ENCODE measurements at regions not wholly inside any gene's neighbourhood (a gene's known extent, or its start where the extent isn't known, plus 50 kb on each side); places are given as distances from the start of the nearest gene placed in this dataset.

DNA sequence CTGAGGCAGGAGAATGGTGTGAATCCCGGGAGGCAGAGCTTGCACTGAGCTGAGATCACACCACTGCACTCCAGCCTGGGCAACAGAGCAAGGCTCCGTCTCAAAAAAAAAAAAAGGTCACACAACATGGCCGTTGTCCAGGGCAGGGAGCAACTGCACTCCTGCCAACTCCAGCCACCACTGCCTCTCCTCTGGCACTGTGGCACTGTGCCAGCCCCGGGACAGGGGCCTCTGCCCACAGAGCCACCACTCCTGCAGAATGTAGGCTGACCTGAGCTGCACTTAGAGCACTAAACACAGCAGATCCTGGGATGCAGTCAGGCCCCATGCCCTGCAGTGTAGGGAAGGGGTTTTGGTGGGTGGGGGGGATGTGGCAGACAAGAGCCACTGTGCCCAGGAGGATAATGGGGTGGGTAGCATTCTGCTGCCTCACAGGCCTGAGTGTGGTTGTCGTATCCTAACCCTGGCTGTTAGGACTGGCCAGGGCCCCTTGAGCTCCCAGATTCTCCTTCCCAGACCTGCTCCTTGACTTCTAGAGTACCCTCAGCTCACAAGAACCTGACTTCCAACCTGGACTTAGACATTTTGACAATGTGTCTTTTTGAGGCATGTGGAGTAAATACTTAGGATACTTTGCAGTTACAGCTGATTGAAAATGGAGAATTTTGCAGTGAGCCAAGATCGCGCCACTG, 69.4 kb upstream of the SH3RF3 start:
- no TSS peak for BruUV-seq (replicated peaks)
- TF ChIP-seq SIX1 (CRISPR knock-in tag; IDR thresholded peaks at IDR 0.05; ENCODE audit: borderline replicate concordance): no peak
- Histone ChIP-seq H3K27ac (ENCODE audit: extremely low read length, insufficient read depth, low read length) (no peak overlapping the region), H3K36me3 (replicated peaks in 1 of 2; ENCODE audit: control insufficient read depth in 1 of 2, insufficient read depth in 2 of 2, low read length in 2 of 2) (no peaks in the 10 kb centered on the region), H2AFZ (ENCODE audit: low read length) (no peak overlapping the region), H3K79me2 (ENCODE audit: insufficient read depth, low read length) (no peaks in the 10 kb centered on the region), H3K9ac (ENCODE audit: insufficient read depth, low read depth, low read length) (no peak overlapping the region), H3K4me3 (replicated peaks in 1 of 3; ENCODE audit: insufficient read depth in 1 of 3, low read depth in 2 of 3, low read length in 3 of 3) (no peak overlapping the region), H3K4me2 (ENCODE audit: low read depth, low read length) (no peak overlapping the region), H3K9me3 (ENCODE audit: low read length) (no peaks in the 10 kb centered on the region), H3K4me1 (ENCODE audit: insufficient read depth, low read length) (peaks cover 27% of the 10 kb centered on the region), H4K20me1 (ENCODE audit: insufficient read depth, low read length) (no peaks in the 10 kb centered on the region), H3K27me3 (ENCODE audit: control insufficient read depth in 1 of 2, insufficient read depth in 2 of 2, low read length in 2 of 2) (no peaks in the 10 kb centered on the region; a peak in 1 of 5 replicates)
- FAIRE-seq: no peak
- ATAC-seq: no peak
- 37% methylated on average over 6 of the region's 7 CpGs for WGBS (ENCODE audit: low lambda C conversion rate)
- in situ Hi-C loops (cut with HindIII; ENCODE audit: extremely low pct_ligation_motif_present, low pct_unique_long_range_greater_than_20kb) (no loop called here), intact Hi-C loops (cut with micrococcal nuclease; ENCODE audit: unreplicated experiment) (no loop called here)
- ChIA-PET CTCF (ENCODE audit: low intra/inter-chr PET ratio, low total read pairs) (no interaction called here), POLR2A (no interaction called here)
- DNase-seq (ENCODE audit: low spot score): no peak

DNA sequence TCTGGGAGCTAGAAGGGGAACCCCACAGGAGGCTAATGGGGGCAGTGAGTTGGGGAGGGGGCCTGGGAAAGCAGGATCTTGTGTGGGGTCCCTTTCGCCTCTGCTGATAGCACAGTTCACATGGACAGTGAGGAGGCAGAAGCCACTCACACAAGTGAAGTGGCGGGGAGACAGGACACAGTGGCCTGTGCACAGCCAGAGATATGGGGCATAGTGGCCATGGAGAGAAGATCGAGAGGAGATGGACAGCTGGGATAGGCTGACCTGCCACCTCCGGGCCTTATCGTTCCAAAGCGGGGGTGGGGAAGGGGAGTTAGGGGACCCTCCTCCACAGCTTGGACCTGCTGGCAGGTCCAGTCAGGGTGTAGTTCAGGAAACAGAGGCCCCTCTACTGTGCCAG, 69.8 kb upstream of the EDAR start:
- Histone ChIP-seq H3K9me3 (ENCODE audit: low read length) (no peaks in the 10 kb centered on the region), H3K4me2 (ENCODE audit: low read depth, low read length) (no peak overlapping the region), H3K4me1 (ENCODE audit: insufficient read depth, low read length) (peaks cover 19% of the 10 kb centered on the region), H3K9ac (ENCODE audit: insufficient read depth, low read depth, low read length) (no peak overlapping the region), H3K4me3 (replicated peaks in 1 of 3; ENCODE audit: insufficient read depth in 1 of 3, low read depth in 2 of 3, low read length in 3 of 3) (no peak overlapping the region), H3K27ac (ENCODE audit: extremely low read length, insufficient read depth, low read length) (no peak overlapping the region), H2AFZ (ENCODE audit: low read length) (no peak overlapping the region), H3K27me3 (ENCODE audit: control insufficient read depth in 1 of 2, insufficient read depth in 2 of 2, low read length in 2 of 2) (no peaks in the 10 kb centered on the region; a peak in 1 of 5 replicates), H3K36me3 (replicated peaks in 1 of 2; ENCODE audit: control insufficient read depth in 1 of 2, insufficient read depth in 2 of 2, low read length in 2 of 2) (no peaks in the 10 kb centered on the region), H4K20me1 (ENCODE audit: insufficient read depth, low read length) (no peaks in the 10 kb centered on the region), H3K79me2 (ENCODE audit: insufficient read depth, low read length) (no peaks in the 10 kb centered on the region)
- CTCF ChIA-PET (ENCODE audit: low intra/inter-chr PET ratio, low total read pairs): no interaction called here
- WGBS (ENCODE audit: low lambda C conversion rate): 81% methylated on average over 6 of the region's 6 CpGs
- intact Hi-C loops (cut with micrococcal nuclease; ENCODE audit: unreplicated experiment): no loop called here
- ATAC-seq (no peak), DNase-seq (ENCODE audit: low spot score) (no peak), FAIRE-seq (no peak)
- BruUV-seq (replicated peaks): no TSS peak
- POLR2A ChIA-PET: no interaction called here
- in situ Hi-C loops (cut with HindIII; ENCODE audit: extremely low pct_ligation_motif_present, low pct_unique_long_range_greater_than_20kb): no loop called here
- no peak for TF ChIP-seq CHD4 (IDR thresholded peaks at IDR 0.05; ENCODE audit: borderline replicate concordance, low read length)
- no peak for TF ChIP-seq FOXJ3 (CRISPR knock-in tag; IDR thresholded peaks at IDR 0.05; ENCODE audit: borderline replicate concordance)
- no peak for TF ChIP-seq DNMT1 (CRISPR knock-in tag; IDR thresholded peaks at IDR 0.05)
- TF ChIP-seq, protein P1, sequence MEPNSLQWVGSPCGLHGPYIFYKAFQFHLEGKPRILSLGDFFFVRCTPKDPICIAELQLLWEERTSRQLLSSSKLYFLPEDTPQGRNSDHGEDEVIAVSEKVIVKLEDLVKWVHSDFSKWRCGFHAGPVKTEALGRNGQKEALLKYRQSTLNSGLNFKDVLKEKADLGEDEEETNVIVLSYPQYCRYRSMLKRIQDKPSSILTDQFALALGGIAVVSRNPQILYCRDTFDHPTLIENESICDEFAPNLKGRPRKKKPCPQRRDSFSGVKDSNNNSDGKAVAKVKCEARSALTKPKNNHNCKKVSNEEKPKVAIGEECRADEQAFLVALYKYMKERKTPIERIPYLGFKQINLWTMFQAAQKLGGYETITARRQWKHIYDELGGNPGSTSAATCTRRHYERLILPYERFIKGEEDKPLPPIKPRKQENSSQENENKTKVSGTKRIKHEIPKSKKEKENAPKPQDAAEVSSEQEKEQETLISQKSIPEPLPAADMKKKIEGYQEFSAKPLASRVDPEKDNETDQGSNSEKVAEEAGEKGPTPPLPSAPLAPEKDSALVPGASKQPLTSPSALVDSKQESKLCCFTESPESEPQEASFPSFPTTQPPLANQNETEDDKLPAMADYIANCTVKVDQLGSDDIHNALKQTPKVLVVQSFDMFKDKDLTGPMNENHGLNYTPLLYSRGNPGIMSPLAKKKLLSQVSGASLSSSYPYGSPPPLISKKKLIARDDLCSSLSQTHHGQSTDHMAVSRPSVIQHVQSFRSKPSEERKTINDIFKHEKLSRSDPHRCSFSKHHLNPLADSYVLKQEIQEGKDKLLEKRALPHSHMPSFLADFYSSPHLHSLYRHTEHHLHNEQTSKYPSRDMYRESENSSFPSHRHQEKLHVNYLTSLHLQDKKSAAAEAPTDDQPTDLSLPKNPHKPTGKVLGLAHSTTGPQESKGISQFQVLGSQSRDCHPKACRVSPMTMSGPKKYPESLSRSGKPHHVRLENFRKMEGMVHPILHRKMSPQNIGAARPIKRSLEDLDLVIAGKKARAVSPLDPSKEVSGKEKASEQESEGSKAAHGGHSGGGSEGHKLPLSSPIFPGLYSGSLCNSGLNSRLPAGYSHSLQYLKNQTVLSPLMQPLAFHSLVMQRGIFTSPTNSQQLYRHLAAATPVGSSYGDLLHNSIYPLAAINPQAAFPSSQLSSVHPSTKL (CRISPR knock-in tag; IDR thresholded peaks at IDR 0.05): no peak
- TF ChIP-seq ZNF333 (CRISPR knock-in tag; IDR thresholded peaks at IDR 0.05; ENCODE audit: borderline replicate concordance): no peak
- TF ChIP-seq, protein P2, sequence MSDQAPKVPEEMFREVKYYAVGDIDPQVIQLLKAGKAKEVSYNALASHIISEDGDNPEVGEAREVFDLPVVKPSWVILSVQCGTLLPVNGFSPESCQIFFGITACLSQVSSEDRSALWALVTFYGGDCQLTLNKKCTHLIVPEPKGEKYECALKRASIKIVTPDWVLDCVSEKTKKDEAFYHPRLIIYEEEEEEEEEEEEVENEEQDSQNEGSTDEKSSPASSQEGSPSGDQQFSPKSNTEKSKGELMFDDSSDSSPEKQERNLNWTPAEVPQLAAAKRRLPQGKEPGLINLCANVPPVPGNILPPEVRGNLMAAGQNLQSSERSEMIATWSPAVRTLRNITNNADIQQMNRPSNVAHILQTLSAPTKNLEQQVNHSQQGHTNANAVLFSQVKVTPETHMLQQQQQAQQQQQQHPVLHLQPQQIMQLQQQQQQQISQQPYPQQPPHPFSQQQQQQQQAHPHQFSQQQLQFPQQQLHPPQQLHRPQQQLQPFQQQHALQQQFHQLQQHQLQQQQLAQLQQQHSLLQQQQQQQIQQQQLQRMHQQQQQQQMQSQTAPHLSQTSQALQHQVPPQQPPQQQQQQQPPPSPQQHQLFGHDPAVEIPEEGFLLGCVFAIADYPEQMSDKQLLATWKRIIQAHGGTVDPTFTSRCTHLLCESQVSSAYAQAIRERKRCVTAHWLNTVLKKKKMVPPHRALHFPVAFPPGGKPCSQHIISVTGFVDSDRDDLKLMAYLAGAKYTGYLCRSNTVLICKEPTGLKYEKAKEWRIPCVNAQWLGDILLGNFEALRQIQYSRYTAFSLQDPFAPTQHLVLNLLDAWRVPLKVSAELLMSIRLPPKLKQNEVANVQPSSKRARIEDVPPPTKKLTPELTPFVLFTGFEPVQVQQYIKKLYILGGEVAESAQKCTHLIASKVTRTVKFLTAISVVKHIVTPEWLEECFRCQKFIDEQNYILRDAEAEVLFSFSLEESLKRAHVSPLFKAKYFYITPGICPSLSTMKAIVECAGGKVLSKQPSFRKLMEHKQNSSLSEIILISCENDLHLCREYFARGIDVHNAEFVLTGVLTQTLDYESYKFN (CRISPR knock-in tag; conservative IDR thresholded peaks at IDR 0.05): no peak
- TF ChIP-seq GTF3A (CRISPR knock-in tag; conservative IDR thresholded peaks at IDR 0.05): no peak
